BE2C (cell line): ENCODE measurements at regions not wholly inside any gene's neighbourhood (a gene's known extent, or its start where the extent isn't known, plus 50 kb on each side); places are given as distances from the start of the nearest gene placed in this dataset.

Experiments
- DNase-seq: peaks from one replicate; pipeline ENCODE4 v3.0.0-alpha.2; 2020
- H3K27me3 ChIP-seq: fragments of 250-450 bp; sonication (Bioruptor Pico); 2 replicates; pipeline ENCODE4 v1.5.1; 2020; ENCODE audit warnings: mild to moderate bottlenecking
- H3K36me3 ChIP-seq: fragments of 250-450 bp; sonication (Bioruptor Pico); 2 replicates; pipeline ENCODE4 v1.5.1; 2020; ENCODE audit warnings: mild to moderate bottlenecking
- H3K4me1 ChIP-seq: fragments of 250-450 bp; sonication (Bioruptor Pico); 2 replicates; pipeline ENCODE4 v1.5.1; 2020
- H3K4me3 ChIP-seq: 2 replicates; pipeline ENCODE4 v1.5.1; 2011; ENCODE audit warnings: low read depth, low read length
- H3K9me3 ChIP-seq: fragments of 250-450 bp; sonication (Bioruptor Pico); 2 replicates; pipeline ENCODE4 v1.5.1; 2020
- TF ChIP-seq, protein P1 (sequence below): IDR thresholded peaks from 2 replicates; pipeline ENCODE4 v1.5.1; 2012; ENCODE audit warnings: mild to moderate bottlenecking, low read depth, low read length

- H3K4me1 ChIP-seq: peaks cover 2% of the 10 kb centered on the region; the same call in 1 of the 2 replicates
- H3K4me3 ChIP-seq: no peak overlapping the region
- TF ChIP-seq, protein P1, sequence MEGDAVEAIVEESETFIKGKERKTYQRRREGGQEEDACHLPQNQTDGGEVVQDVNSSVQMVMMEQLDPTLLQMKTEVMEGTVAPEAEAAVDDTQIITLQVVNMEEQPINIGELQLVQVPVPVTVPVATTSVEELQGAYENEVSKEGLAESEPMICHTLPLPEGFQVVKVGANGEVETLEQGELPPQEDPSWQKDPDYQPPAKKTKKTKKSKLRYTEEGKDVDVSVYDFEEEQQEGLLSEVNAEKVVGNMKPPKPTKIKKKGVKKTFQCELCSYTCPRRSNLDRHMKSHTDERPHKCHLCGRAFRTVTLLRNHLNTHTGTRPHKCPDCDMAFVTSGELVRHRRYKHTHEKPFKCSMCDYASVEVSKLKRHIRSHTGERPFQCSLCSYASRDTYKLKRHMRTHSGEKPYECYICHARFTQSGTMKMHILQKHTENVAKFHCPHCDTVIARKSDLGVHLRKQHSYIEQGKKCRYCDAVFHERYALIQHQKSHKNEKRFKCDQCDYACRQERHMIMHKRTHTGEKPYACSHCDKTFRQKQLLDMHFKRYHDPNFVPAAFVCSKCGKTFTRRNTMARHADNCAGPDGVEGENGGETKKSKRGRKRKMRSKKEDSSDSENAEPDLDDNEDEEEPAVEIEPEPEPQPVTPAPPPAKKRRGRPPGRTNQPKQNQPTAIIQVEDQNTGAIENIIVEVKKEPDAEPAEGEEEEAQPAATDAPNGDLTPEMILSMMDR: no peak
- H3K9me3 ChIP-seq: 0 out of 2 replicates have a peak, but pooled peaks cover 2% of the 10 kb centered on the region
- no peak for DNase-seq
- H3K27me3 ChIP-seq: no peaks in the 10 kb centered on the region
- no peaks in the 10 kb centered on the region for H3K36me3 ChIP-seq
These were observed 383.3 kb upstream of the SLC30A5 start for GRCh38 chr5:68710514-68710913.

DNA sequence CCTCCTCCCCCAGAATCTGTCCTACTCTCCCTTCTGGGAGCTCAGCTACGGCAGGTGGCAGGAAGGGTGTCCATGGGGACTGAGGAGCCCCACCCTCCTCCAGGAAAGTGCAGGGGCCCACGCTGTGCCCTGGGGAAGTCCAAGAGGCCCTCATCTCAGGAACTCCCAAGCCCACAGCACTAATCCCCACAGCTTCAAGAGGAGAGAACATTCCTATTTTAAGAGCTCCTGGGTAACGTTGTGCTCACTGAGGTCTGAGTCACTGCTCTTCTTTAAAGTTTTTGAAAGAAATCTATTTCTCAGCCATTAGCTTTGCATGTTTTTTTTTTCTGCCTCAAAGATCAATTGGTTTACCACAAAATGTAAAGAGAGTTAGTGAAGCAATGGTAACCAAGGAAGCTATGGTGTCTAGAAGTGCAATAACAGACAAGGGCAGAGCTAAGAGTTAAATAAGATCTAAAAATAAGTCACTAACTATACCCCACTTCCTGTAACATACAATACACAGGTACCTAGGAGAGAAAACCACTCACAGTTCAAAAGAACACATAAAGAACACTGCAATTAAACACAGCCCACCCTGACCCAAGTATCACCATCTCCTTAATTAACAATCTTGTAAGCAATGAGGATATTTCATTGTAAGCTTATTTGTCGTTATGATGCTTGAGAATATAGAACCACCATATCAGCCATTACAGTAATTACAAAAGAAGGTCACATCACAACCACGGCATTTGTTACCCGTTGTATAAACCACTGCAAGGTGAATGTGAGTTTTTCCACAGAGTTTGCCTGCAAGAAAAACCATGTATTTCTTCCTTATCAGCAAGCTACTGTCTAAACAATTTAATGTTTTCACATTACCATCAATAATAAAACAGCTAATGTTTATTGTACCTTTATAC is 382.3 kb upstream of the SLC30A5 start:
- TF ChIP-seq, protein P1: no peak
- no peak for DNase-seq

GRCh38 chr5:68714810-68715209 is 379.0 kb upstream of the SLC30A5 start:
- Histone ChIP-seq H3K27me3 (no peaks in the 10 kb centered on the region), H3K4me1 (peaks cover 10% of the 10 kb centered on the region)

More for the DNA sequence above, 382.3 kb upstream of the SLC30A5 start:
- H3K27me3 ChIP-seq: no peaks in the 10 kb centered on the region
- no peak overlapping the region for H3K4me3 ChIP-seq
- H3K36me3 ChIP-seq: no peaks in the 10 kb centered on the region
- H3K4me1 ChIP-seq: peaks cover 10% of the 10 kb centered on the region
- 0 out of 2 replicates have a peak, but pooled peaks cover 2% of the 10 kb centered on the region for H3K9me3 ChIP-seq

DNA sequence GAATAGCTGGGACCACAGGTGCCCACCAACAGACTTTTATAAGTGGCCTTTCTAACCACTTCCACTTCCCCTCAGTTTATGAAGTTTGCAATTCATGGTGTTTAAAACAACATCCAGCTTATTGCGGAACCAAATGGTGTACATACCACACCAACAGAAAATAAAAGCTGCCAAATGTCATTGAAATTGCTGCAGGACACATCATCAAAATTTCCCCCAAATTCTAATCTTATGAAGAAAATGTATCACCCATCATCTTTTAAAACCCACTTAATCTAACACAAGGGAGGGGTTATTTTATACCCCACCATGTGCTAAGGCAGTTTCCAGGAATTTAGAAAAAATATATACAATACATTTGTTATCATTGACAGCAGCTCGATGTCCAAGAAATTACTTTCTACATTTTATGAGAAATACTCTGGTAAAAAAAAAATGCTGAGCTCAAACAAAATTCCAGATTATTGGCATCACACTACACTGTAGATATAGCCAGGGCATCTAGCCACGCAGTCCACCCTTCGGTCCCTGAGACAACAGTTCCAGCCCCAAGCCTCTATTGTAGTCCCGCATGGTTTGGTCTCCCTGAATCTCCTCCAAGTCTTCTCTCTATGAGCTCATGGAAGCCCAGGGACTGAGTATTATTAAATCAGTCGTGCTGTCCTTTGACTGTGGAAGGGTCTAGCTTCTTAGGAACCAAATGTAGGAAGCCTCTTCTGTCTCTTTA is 372.8 kb upstream of the SLC30A5 start:
- Histone ChIP-seq H3K4me3 (no peak overlapping the region), H3K27me3 (no peaks in the 10 kb centered on the region), H3K4me1 (peaks cover 2% of the 10 kb centered on the region), H3K9me3 (peaks cover 3% of the 10 kb centered on the region; the same call in 1 of the 2 replicates), H3K36me3 (no peaks in the 10 kb centered on the region)
- DNase-seq: no peak
- TF ChIP-seq, protein P1: no peak

More at GRCh38 chr5:68714810-68715209, 379.0 kb upstream of the SLC30A5 start:
- TF ChIP-seq, protein P1: no peak
- Histone ChIP-seq H3K4me3 (no peak overlapping the region), H3K9me3 (peaks cover 3% of the 10 kb centered on the region; the same call in 1 of the 2 replicates), H3K36me3 (no peaks in the 10 kb centered on the region)
- no peak for DNase-seq

- no peak for DNase-seq
- Histone ChIP-seq H3K9me3 (peaks cover 3% of the 10 kb centered on the region; the same call in 1 of the 2 replicates), H3K27me3 (no peaks in the 10 kb centered on the region), H3K4me1 (no peaks in the 10 kb centered on the region; the same call in 1 of the 2 replicates), H3K36me3 (no peaks in the 10 kb centered on the region), H3K4me3 (no peak overlapping the region)
- TF ChIP-seq, protein P1: no peak
These were observed 371.5 kb upstream of the SLC30A5 start for GRCh38 chr5:68722357-68722756.
